Retinal pigment epithelial cell (primary cell): ENCODE measurements at regions not wholly inside any gene's neighbourhood (a gene's known extent, or its start where the extent isn't known, plus 50 kb on each side); places are given as distances from the start of the nearest gene placed in this dataset.

ENCODE experiments used
- DNase-seq: peaks from one replicate; pipeline ENCODE4 v3.0.0-alpha.2; 2010; ENCODE audit warnings: low read depth
- H3K4me3 ChIP-seq: 2 replicates; pipeline ENCODE4 v1.5.1; 2011; ENCODE audit warnings: mild to moderate bottlenecking, low read length, control low read depth, moderate library complexity
- CTCF ChIP-seq: conservative IDR thresholded peaks from 2 replicates; pipeline ENCODE4 v1.5.1; 2011; ENCODE audit warnings: low read depth, low read length, control low read depth, inconsistent platforms

GRCh38 chr11:71302534-71302909 is 50.1 kb upstream of the SHANK2 start:
- TF ChIP-seq CTCF: no peak
- no peak overlapping the region for H3K4me3 ChIP-seq
- DNase-seq: no peak
